GM19238 (cell line): ENCODE measurements at regions not wholly inside any gene's neighbourhood (a gene's known extent, or its start where the extent isn't known, plus 50 kb on each side); places are given as distances from the start of the nearest gene placed in this dataset.
"Not testable (repeated sequence)": the region's sequence is repeated elsewhere in the genome, so short reads cannot be mapped to it uniquely, and the experiment has no call there.

Experiments
- DNase-seq: peaks from one replicate; pipeline ENCODE4 v3.0.0; 2011; ENCODE audit warnings: low spot score; ENCODE audit not compliant: insufficient read length

- no peak for DNase-seq
These were observed 332.7 kb downstream of the FGFR2 start for GRCh38 chr10:121265360-121266123.

GRCh38 chr10:121266370-121266769, 331.9 kb downstream of the FGFR2 start:
- DNase-seq: no peak

- no peak for DNase-seq
These were observed 330.8 kb downstream of the FGFR2 start for GRCh38 chr10:121267236-121268003.

GRCh38 chr10:121268363-121268762, 329.9 kb downstream of the FGFR2 start:
- no peak for DNase-seq

GRCh38 chr10:121268863-121269432, 329.3 kb downstream of the FGFR2 start:
- no peak for DNase-seq

- DNase-seq: no peak
These were observed 327.3 kb downstream of the FGFR2 start for GRCh38 chr10:121270906-121271305.

GRCh38 chr10:121276046-121276445, 322.2 kb downstream of the FGFR2 start:
- no peak for DNase-seq

- DNase-seq: no peak
These were observed 321.4 kb downstream of the FGFR2 start for GRCh38 chr10:121276822-121277221.

- DNase-seq: not testable (repeated sequence)
These were observed 319.9 kb downstream of the FGFR2 start for GRCh38 chr10:121278386-121278785.

GRCh38 chr10:121281576-121281975, 316.7 kb downstream of the FGFR2 start:
- no peak for DNase-seq

GRCh38 chr10:121282264-121282663, 316.0 kb downstream of the FGFR2 start:
- DNase-seq: no peak

GRCh38 chr10:121282797-121283515, 315.3 kb downstream of the FGFR2 start:
- no peak for DNase-seq

- no peak for DNase-seq
These were observed 313.3 kb downstream of the FGFR2 start for GRCh38 chr10:121284936-121285335.

GRCh38 chr10:121285406-121286196, 312.6 kb downstream of the FGFR2 start:
- DNase-seq: no peak

- DNase-seq: no peak
These were observed 310.2 kb downstream of the FGFR2 start for GRCh38 chr10:121288011-121288410.

- no peak for DNase-seq
These were observed 309.2 kb downstream of the FGFR2 start for GRCh38 chr10:121288864-121289661.

- DNase-seq: no peak
These were observed 308.4 kb downstream of the FGFR2 start for GRCh38 chr10:121289800-121290199.

- DNase-seq: no peak
These were observed 307.6 kb downstream of the FGFR2 start for GRCh38 chr10:121290674-121291073.

- no peak for DNase-seq
These were observed 306.9 kb downstream of the FGFR2 start for GRCh38 chr10:121291376-121291775.

GRCh38 chr10:121291823-121292222, 306.4 kb downstream of the FGFR2 start:
- no peak for DNase-seq
